NCI-H2107 treated with DMSO at 0.1 percent for 48 hours (cell line): ENCODE measurements at regions not wholly inside any gene's neighbourhood (a gene's known extent, or its start where the extent isn't known, plus 50 kb on each side); places are given as distances from the start of the nearest gene placed in this dataset.

ENCODE experiments used
- DNase-seq: peaks from one replicate; lab custom pipeline; 2025; ENCODE audit not compliant: unreplicated experiment; lab: John Stamatoyannopoulos, UW

GRCh38 chr15:61639491-61639890 lies 410.4 kb upstream of the RORA start:
- peak; percentile 25 for DNase-seq

GRCh38 chr15:61634837-61635236 lies 405.7 kb upstream of the RORA start:
- DNase-seq: no peak

- DNase-seq: no peak
Observed at GRCh38 chr15:61633951-61634350, 404.8 kb upstream of the RORA start.

- no peak for DNase-seq
Observed at GRCh38 chr15:61629269-61629668, 400.2 kb upstream of the RORA start.

DNA sequence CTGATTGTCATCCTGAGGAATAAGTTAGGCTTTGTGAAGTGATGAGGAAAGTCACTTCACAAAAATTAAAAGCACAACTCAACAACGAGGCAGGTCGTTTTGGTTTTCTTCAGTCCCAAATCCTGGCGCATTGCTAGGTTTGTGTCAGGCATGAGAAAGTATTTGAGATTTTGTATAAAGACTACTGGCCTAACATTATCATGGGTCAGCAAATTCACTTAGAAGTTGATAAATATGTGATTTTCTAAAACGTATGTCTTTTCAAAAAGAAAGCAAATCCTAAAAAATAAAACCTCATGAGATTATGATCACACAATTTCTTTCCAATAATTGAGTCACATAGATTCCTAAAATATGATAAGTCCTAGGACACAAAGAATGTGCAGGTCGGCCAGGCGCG lies 395.8 kb upstream of the RORA start:
- DNase-seq: no peak

- DNase-seq: no peak
Observed at GRCh38 chr15:61623746-61624145, 394.6 kb upstream of the RORA start.

- no peak for DNase-seq
Observed at GRCh38 chr15:61621865-61622264, 392.8 kb upstream of the RORA start.

- DNase-seq: peak; percentile 38
Observed at GRCh38 chr15:61621146-61621545, 392.0 kb upstream of the RORA start.

- no peak for DNase-seq
Observed at GRCh38 chr15:61620151-61620550, 391.0 kb upstream of the RORA start.

DNA sequence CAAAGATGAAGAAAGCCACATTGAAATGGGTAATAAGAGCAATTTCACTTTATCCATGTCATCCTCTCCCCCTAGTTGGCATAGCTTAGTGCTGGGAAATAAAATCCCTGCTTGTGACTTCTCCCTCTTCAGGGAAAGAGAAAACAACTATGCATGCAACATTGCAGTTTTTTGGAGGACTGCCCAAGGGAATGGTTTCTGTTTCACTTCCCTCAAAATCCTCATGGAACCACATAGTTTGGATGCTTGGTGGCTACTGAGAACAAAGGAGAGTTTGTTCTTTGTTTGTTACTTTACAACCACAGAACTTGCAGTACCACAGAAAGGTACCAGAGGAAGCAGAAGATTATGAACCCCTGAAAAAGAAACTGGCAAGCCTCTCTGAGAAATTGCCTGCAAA lies 384.6 kb upstream of the RORA start:
- DNase-seq: no peak

GRCh38 chr15:61613138-61613537 lies 384.0 kb upstream of the RORA start:
- DNase-seq: no peak

GRCh38 chr15:61612111-61612510 lies 383.0 kb upstream of the RORA start:
- DNase-seq: no peak

DNA sequence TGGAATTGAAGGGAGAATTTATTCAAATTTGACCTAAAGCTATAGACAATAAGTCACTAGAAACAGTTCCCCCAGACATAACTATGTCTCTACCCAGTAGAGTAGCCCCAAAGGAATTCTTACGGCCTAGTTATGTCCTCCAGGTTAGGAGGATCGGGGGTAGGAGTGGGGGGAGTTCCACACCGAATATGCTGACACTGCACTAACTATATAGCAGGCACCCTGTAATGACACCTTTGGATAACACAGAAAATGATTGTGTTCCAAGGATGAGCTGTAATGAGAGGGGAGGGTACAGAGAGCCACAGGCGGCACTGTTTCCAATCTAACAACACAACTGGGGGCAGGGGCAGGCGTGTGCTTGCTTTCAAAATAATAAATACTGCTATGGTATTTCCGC lies 376.2 kb upstream of the RORA start:
- no peak for DNase-seq

GRCh38 chr15:61598655-61599054 lies 369.6 kb upstream of the RORA start:
- DNase-seq: peak; percentile 41

DNA sequence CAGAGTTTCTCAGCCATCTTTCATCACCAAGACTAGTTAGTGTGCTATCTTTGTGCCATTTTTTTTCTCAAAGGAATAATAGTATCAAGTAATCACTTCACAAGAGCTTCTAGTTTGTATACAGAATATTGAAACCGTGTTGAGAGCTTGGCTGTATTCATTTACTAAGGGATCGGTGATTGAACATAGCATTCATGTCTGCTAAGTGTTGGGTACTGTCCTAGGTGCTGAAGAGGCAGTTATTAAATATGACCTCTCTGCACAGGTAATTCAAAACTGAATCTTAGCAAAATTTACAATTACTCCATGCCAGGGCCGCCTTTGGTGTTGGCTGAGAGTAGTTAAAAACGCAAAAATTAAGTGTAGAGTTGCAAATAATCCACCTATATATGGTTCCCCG lies 355.3 kb upstream of the RORA start:
- DNase-seq: no peak

- no peak for DNase-seq
Observed at GRCh38 chr15:61582092-61582491, 353.0 kb upstream of the RORA start.

- no peak for DNase-seq
Observed at GRCh38 chr15:61575597-61575996, 346.5 kb upstream of the RORA start.

- DNase-seq: no peak
Observed at GRCh38 chr15:61571026-61571425, 341.9 kb upstream of the RORA start.

- DNase-seq: no peak
Observed at GRCh38 chr15:61564785-61565184, 335.7 kb upstream of the RORA start.

- no peak for DNase-seq
Observed at GRCh38 chr15:61558172-61559136, 329.4 kb upstream of the RORA start.

DNA sequence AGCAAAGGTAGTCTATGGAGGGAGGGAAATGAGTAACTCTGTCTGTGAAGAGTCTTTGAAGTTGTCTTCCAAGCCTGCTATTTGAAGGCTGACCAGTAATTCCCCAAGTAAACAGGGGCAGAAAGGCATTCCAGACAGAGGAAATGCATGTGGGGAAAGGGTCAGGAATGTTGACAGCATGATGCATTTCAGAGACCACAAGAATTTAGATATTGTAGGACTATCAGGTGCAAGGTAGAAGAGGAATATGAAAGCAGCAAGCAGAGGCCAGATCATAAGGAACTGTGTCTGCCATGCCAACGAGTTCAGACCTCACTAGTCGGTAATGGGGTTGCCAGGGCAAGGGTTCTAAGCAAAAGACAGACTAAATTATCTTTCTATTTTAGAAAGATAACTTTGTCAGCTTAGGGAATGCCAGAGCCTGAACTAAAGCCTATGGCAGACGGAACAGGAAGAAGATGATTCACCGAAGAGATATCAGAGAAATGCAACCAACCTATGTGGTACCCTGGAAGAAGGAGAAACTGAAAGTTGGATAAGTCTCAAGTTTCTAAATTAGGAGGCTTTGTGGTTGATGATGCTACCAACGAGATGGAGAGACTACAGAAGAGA lies 327.0 kb upstream of the RORA start:
- no peak for DNase-seq

GRCh38 chr15:61549727-61550126 lies 320.6 kb upstream of the RORA start:
- no peak for DNase-seq
